ES-I3 (cell line): ENCODE measurements at regions not wholly inside any gene's neighbourhood (a gene's known extent, or its start where the extent isn't known, plus 50 kb on each side); places are given as distances from the start of the nearest gene placed in this dataset.

Experiments used
- H3K36me3 ChIP-seq: 2 replicates; pipeline ENCODE4 v1.6.1; 2013; ENCODE audit warnings: mild to moderate bottlenecking, low read length, control low read depth, moderate library complexity; ENCODE audit not compliant: insufficient read depth
- H3K4me1 ChIP-seq: 2 replicates; pipeline ENCODE4 v1.6.1; 2013; ENCODE audit warnings: mild to moderate bottlenecking, control low read depth, low read length; ENCODE audit not compliant: insufficient read depth
- H3K9ac ChIP-seq: 2 replicates; pipeline ENCODE4 v1.6.1; 2013; ENCODE audit warnings: low read depth, mild to moderate bottlenecking, low read length, moderate library complexity
- H3K9me3 ChIP-seq: 2 replicates; pipeline ENCODE4 v1.6.1; 2013; ENCODE audit warnings: mild to moderate bottlenecking, low read length, moderate library complexity; ENCODE audit not compliant: control insufficient read depth, insufficient read depth

DNA sequence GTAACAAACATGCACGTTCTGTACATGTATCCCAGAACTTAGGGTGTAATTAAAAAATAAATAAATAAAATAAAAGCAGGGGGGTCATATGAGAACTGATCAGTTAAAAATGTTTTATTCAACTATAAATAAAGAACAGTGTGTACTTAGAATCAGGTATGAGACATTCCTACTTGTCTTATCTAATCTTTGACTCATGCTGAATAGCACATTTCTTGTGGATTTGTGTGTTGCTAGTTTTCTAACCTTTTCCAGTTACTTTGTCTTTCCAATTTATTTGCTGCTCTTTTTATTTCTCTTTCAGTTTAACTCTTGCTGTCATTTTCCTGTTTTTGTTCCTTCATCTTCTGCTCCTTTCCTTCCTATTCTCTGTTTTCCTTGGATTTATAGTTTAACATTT, 1917.1 kb upstream of the CDH6 start:
- H3K4me1 ChIP-seq: no peaks in the 10 kb centered on the region
- H3K36me3 ChIP-seq: no peaks in the 10 kb centered on the region
- H3K9ac ChIP-seq: no peak overlapping the region
- no peaks in the 10 kb centered on the region for H3K9me3 ChIP-seq

DNA sequence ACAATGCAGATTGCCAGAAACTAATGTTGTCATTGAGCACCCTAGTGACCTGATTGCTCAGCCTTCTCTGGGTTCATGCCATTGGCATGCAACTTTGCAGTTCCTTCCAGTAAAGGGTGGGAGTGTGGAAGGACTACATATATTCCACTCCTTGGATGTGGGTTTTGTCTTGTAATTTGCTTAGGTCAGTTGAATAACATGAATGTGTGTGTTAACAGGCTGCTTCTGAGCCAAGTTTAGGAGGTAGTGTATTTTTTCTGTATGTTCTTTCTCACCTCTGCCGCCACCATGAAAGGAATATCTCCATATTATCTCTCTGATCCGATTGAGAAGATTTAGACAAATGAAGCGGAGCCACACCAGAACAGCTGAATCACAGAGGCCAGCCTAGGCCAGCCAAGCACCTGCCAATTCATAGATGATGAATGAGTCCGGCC, 1929.6 kb upstream of the CDH6 start:
- no peak overlapping the region for H3K9ac ChIP-seq
- H3K4me1 ChIP-seq: no peaks in the 10 kb centered on the region; the same call in 1 of the 2 replicates
- H3K9me3 ChIP-seq: no peaks in the 10 kb centered on the region
- no peaks in the 10 kb centered on the region for H3K36me3 ChIP-seq

DNA sequence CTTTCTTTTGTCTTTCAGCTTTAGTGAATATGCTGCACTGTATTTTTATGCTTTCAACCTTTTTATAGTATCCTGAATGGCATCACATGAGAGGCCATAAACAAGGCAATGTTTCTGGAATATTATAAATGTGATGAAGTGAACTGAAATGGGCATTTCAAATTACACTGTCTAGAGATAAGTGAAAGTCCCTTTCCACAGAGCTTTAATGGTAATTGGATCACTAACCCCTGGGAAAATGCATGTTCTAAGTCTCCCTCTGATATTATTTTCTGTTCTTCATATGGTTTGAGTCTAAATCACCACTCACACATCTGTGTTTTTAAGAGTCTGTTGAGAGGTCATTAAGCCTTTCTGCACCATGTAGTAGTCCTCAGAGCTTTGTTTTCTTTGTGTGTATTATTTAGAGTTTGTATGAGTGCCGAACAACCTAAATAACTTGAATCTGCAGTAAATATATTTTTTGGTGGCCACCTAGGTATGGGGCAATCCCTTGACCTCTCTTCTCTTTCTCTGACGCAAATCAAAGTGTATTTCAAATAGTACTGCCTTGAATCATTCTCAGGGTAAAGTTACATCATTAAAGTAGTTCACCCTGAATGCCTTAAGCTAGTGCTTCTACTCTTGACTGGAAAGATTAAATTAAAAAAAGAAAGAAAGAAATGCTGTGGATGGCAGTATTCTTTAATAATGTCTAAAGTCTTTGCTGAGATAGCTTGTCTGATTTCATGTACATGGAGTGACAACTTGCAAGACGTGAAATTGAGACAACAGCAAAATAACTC, 1931.0 kb upstream of the CDH6 start:
- Histone ChIP-seq H3K4me1 (no peaks in the 10 kb centered on the region; the same call in 1 of the 2 replicates), H3K9ac (no peak overlapping the region), H3K36me3 (no peaks in the 10 kb centered on the region)

DNA sequence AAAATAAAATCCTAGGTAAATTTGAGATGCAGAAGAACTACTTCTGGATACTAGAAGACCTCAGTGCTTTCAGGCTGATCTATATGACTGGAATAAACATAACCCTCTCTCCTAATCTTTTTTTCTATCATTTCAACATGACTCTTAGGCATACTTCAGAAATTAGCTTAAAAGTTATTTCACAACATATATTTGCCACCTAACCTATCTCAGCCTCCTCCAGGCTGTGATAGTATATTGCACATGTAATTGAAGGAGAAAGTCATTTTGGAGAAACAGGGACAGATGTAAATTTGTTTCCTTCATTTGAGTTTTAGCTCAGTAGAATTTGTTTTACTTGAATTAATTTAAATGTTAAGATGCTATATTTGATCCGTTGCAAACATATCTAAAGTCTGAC, 1932.3 kb upstream of the CDH6 start:
- Histone ChIP-seq H3K4me1 (no peaks in the 10 kb centered on the region; the same call in 1 of the 2 replicates), H3K9ac (no peak overlapping the region)

More for the DNA sequence above, 1931.0 kb upstream of the CDH6 start:
- H3K9me3 ChIP-seq: no peaks in the 10 kb centered on the region

DNA sequence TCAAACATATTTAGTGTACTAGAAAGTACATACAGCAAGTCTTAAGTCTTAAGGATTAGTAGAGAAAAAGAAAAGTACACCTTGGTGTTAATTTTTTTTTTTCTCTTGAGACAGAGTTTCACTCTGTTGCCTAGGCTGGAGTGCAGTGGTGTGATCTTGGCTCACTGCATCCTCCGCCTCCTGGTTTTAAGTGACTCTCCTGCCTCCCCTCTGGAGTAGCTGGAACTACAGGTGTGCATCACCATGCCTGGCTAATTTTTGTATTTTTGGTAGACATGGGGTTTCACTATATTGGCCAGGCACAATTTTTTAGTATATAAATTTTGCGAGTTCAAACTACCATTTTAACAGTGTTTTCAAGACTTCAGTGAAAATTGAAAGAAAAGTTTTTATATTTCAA, 1941.1 kb upstream of the CDH6 start:
- H3K9me3 ChIP-seq: no peaks in the 10 kb centered on the region
- H3K4me1 ChIP-seq: no peaks in the 10 kb centered on the region
- H3K9ac ChIP-seq: no peak overlapping the region
- no peaks in the 10 kb centered on the region for H3K36me3 ChIP-seq

More for the DNA sequence above, 1932.3 kb upstream of the CDH6 start:
- Histone ChIP-seq H3K9me3 (no peaks in the 10 kb centered on the region), H3K36me3 (no peaks in the 10 kb centered on the region)

DNA sequence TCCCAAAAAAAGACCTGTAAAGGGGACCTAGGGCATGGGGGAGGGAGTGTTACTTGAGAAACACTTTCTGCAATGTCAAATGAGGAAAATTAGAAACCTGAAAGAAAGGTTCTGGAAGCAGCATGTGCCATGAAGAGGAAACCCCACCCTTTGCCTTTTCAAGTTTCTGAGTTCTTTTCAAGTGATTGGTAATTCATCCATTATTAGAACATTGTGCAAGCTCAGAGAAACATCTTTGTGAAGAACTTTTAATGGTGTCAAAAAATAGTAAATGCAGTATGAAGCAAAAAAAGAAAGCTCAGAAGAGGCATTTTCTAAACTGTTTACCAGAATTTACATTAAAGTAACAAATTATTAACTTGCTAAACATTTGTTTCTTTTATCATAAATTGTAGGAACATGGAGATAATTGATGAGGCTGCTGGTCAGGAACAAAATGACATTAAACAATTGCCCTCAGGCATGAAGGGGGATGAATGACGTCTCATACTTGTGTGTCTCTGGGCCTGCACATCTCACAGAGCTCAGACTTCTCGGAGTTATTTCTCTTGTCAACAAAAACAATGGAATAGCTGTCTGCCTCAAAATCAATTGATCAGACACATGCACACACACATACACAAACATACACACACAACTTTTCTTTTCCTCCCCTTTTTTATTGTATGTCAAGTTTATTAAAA, 1946.0 kb upstream of the CDH6 start:
- Histone ChIP-seq H3K4me1 (no peaks in the 10 kb centered on the region), H3K9me3 (no peaks in the 10 kb centered on the region), H3K36me3 (no peaks in the 10 kb centered on the region), H3K9ac (no peak overlapping the region)

DNA sequence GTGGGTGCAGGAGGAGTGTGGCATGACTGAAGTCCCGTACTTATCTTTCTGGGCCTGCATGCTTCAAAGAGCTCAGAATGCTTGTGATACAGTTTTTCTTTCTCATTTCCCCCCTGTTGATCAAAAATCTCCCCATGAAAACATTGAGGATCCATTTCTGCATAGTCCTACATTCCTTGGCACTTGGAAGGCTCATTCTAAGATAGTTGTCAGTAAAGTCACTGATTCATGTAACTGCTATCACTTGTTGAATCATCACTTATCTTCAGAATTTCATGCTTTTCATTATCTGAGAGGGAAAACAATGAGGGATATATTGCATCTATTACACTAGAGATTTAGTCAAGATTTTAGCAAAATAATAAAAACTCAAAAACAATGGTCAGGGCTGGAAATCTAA, 1953.1 kb upstream of the CDH6 start:
- Histone ChIP-seq H3K9ac (no peak overlapping the region), H3K9me3 (no peaks in the 10 kb centered on the region; the same call in 1 of the 2 replicates), H3K4me1 (no peaks in the 10 kb centered on the region), H3K36me3 (no peaks in the 10 kb centered on the region)

DNA sequence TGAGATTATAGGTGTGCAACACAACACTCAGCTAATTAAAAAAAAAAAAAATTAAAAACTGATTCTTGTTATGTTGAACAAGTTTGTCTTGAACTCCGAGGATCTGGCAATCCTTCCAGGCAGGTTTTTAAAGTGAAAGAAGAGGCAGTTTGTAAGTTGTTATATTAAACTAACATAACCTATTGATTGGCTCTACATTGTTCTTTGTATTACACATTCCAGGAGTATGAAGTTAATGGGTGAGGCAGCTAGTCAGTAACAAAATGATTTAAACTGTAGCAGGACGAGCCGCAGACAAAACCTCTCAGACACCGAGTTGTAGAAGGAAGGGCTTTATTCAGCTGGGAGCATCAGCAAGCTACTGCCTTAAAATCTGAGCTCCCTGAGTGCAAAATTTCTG, 1953.9 kb upstream of the CDH6 start:
- no peak overlapping the region for H3K9ac ChIP-seq
- H3K4me1 ChIP-seq: no peaks in the 10 kb centered on the region
- H3K36me3 ChIP-seq: no peaks in the 10 kb centered on the region
- H3K9me3 ChIP-seq: no peaks in the 10 kb centered on the region; the same call in 1 of the 2 replicates

DNA sequence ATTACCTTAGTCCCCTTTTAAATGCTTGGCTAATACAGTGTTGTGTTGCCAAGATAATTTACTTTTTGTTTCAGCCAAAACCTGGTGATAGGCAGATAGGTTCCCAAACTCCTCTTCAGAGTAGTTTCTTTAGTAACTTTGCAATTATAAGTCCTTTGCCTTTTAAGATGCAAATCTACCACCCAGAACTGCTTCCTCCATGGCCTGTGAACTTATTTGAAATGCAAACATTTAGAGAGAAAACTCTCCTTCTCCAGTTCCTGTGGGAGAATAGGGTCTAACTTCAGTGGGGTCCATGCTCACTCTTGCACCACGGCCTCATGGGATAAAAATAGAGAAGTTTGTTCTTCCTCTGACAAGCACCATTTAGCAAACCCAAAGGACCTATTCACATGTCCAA, 1955.4 kb upstream of the CDH6 start:
- H3K36me3 ChIP-seq: no peaks in the 10 kb centered on the region
- no peaks in the 10 kb centered on the region; the same call in 1 of the 2 replicates for H3K9me3 ChIP-seq
- H3K4me1 ChIP-seq: no peaks in the 10 kb centered on the region
- H3K9ac ChIP-seq: no peak overlapping the region

DNA sequence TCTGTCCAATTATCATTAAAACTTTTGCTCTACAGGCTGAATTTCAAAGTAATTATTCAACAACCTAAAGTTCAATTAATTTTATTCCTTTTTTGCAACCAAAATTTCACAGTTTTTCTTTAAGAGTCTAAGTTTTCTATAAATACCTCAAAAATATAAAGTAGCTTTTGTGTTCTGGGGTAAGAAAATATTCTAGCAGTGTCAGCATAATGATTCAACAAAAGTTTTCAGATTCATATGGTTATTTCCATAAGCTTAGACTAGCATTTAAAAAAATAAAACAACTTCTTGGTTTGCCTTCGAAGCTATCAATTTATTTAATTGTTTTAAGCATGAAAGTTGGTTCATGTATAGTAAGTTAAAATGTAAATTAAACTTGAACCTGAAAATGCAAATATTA, 1962.3 kb upstream of the CDH6 start:
- H3K9ac ChIP-seq: no peak overlapping the region
- H3K4me1 ChIP-seq: no peaks in the 10 kb centered on the region
- no peaks in the 10 kb centered on the region for H3K36me3 ChIP-seq
- H3K9me3 ChIP-seq: no peaks in the 10 kb centered on the region

DNA sequence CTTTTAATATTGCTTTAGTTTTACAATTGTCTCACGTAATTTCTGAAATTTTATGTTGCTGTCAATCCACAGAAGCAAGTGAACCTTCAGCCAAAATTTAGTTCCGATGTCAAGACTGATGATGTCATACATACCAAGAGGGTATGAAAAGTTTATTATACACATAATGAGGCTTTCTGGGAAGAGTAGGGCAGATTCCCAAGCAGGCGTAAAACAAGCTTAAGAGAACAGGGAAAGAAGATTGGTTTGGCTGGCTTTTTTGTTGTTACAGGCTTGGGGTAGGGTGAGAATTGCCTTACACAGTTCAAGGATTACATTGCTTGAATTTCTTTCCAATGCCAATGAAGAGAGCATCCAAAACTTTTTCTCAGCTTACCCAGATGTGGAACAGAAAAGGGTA, 1962.9 kb upstream of the CDH6 start:
- Histone ChIP-seq H3K9ac (no peak overlapping the region), H3K36me3 (no peaks in the 10 kb centered on the region), H3K9me3 (no peaks in the 10 kb centered on the region), H3K4me1 (no peaks in the 10 kb centered on the region)

DNA sequence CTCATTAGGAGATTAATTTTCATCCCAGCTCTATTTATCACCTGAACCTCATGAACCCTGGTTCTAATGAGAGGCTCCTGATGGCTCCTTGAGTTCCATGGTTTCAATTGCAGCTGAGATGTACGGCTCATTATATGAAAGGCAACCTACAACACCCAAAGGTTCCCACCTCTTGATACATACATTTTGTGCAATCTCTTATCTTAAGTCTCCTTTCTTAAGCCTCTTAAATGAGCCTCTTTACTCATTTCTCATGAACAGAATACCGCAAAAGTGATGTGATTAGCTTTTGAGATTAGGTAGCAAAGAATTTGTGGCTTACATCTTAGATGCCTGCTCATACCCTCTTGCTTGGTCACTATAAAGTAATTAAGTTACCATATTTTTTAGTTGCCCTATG, 1964.0 kb upstream of the CDH6 start:
- H3K4me1 ChIP-seq: no peaks in the 10 kb centered on the region
- H3K9me3 ChIP-seq: no peaks in the 10 kb centered on the region
- H3K36me3 ChIP-seq: no peaks in the 10 kb centered on the region
- H3K9ac ChIP-seq: no peak overlapping the region

DNA sequence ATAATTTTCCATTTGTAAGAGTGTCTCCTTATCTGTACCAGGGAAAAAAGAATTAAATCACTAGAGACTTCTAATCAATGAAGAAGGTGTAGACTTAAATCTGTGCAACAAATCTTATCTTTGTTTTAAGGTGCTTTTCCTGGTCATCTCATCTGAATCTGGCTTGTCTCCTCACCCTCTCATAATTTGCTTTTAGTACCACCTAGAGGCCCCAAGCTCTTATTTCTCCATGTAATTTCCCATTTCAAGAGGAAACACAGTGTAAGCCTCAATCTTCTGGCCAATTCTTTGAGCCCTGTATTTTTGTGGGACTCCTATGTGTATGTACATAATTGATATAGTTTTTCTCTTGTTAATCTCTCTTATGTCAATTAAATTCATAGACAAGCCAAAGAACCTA, 1975.3 kb upstream of the CDH6 start:
- Histone ChIP-seq H3K9ac (no peak overlapping the region), H3K36me3 (no peaks in the 10 kb centered on the region), H3K4me1 (no peaks in the 10 kb centered on the region), H3K9me3 (no peaks in the 10 kb centered on the region)

DNA sequence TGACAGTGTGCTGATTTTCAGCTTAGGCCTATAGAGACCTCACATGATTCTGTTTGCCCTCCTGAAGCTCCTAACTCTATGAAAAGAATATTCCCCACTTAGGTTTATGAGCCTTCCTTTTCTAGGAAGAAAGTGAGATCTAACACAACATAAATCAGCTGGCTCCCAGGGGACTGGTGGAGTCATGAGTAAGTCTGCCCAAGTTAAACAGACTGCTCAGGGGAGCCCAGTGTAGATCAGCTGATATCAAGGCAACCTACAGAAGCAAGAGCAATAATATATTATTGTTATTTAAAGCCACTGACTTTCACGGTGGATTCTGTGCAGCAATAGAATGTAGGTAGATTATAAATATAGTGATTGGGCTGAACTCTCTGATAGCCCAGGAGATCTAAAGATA, 1978.6 kb upstream of the CDH6 start:
- no peaks in the 10 kb centered on the region for H3K9me3 ChIP-seq
- H3K4me1 ChIP-seq: no peaks in the 10 kb centered on the region
- no peak overlapping the region for H3K9ac ChIP-seq
- H3K36me3 ChIP-seq: no peaks in the 10 kb centered on the region

DNA sequence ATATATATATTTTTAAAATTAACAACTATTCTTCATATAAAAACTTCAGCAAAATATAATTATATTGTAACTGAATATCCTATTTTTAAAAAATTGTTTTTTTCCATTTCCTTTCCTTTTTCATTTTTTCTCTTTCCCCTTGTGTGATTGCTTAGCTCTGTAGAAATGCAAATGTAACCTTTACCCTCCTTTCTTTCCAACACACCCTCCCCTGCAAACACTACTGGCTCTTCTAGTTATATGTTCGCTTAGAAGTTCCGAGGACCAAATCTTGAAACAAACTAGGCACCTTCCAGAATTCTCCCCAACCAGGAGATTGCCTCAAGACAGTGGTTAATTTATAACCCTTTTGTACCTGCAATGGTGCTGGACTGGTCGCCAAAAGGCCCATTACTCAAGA, 1980.0 kb upstream of the CDH6 start:
- H3K4me1 ChIP-seq: no peaks in the 10 kb centered on the region
- no peak overlapping the region for H3K9ac ChIP-seq
- no peaks in the 10 kb centered on the region for H3K9me3 ChIP-seq
- no peaks in the 10 kb centered on the region for H3K36me3 ChIP-seq
